ENCODE measurements at regions not wholly inside any gene's neighbourhood (a gene's known extent, or its start where the extent isn't known, plus 50 kb on each side); places are given as distances from the start of the nearest gene placed in this dataset.

- H3K4me1 ChIP-seq (ENCODE audit: insufficient read depth, low read length), result no peaks in the 10 kb centered on the region
- Mint-ChIP-seq H3K36me3 (ENCODE audit: insufficient read depth in 1 of 3, low read depth in 3 of 3) (peaks cover 0 to 23% (median 1%) of the 10 kb centered on the region in 3 experiments; a peak in 5 of 7 replicates), H3K27ac (no peak overlapping the region), H3K27me3 (ENCODE audit: low read depth) (peaks cover 8% of the 10 kb centered on the region), H3K9me3 (peaks cover 20 to 35% of the 10 kb centered on the region in 2 experiments), H3K4me3 (no peak overlapping the region), H3K4me1 (peaks cover 2 to 6% of the 10 kb centered on the region in 2 experiments; a peak in 3 of 4 replicates)
- H2AFZ ChIP-seq (ENCODE audit: low read length), result no peak overlapping the region
- no peak overlapping the region for H4K91ac ChIP-seq (ENCODE audit: insufficient read length, low read depth, low read length)
- no peaks in the 10 kb centered on the region for H3K27me3 ChIP-seq (ENCODE audit: insufficient read depth, low read length)
- H3K23me2 ChIP-seq (ENCODE audit: insufficient read length, low read depth, low read length, poor library complexity, severe bottlenecking), result no peaks in the 10 kb centered on the region
- no peak for DNase-seq
- no peak overlapping the region for H2BK120ac ChIP-seq (ENCODE audit: low read depth, low read length, poor library complexity, severe bottlenecking)
- H3K14ac ChIP-seq (ENCODE audit: insufficient read depth, low read length), result no peak overlapping the region
- H2BK5ac ChIP-seq (ENCODE audit: insufficient read length, low read length), result no peak overlapping the region
- no peak overlapping the region for H2BK12ac ChIP-seq (ENCODE audit: insufficient read length, low read depth, low read length)
- H3K4me2 ChIP-seq (ENCODE audit: insufficient read depth, insufficient read length, low read length), result no peak overlapping the region
- H3K4ac ChIP-seq (ENCODE audit: low read depth, low read length), result no peak overlapping the region
- H3K9me3 ChIP-seq (ENCODE audit: control insufficient read depth, low read depth, low read length), result no peaks in the 10 kb centered on the region
- TF ChIP-seq CTCF (conservative IDR thresholded peaks at IDR 0.05), result no peak
- no peaks in the 10 kb centered on the region for H3K79me2 ChIP-seq (ENCODE audit: insufficient read depth, low read length)
- H3K27ac ChIP-seq (ENCODE audit: insufficient read length, low read depth, low read length), result no peak overlapping the region
- no peak overlapping the region for H3K23ac ChIP-seq (ENCODE audit: insufficient read length, low read depth, low read length)
- H3K18ac ChIP-seq (ENCODE audit: insufficient read length, low read depth, low read length), result no peak overlapping the region
- no peaks in the 10 kb centered on the region for H4K20me1 ChIP-seq (ENCODE audit: control insufficient read depth, insufficient read depth, insufficient read length)
- no peak overlapping the region for H4K8ac ChIP-seq (replicated peaks; ENCODE audit: insufficient read length, low read depth, low read length)
- no peak overlapping the region for H3K56ac ChIP-seq (ENCODE audit: insufficient read length, low read depth, low read length)
- H3T11ph ChIP-seq (ENCODE audit: low read length), result no peak overlapping the region
- H4K5ac ChIP-seq (ENCODE audit: insufficient read length, low read depth, low read length), result no peak overlapping the region
- no peak overlapping the region for H2BK15ac ChIP-seq (ENCODE audit: low read depth, low read length)
- no CpG with 5 or more reads among the region's 4 CpGs for WGBS (ENCODE audit: extremely low coverage, insufficient read length, low lambda C conversion rate)
- H3K9ac ChIP-seq (ENCODE audit: extremely low read depth, insufficient read length, low read length), result no peak overlapping the region
- no peaks in the 10 kb centered on the region for H3K79me1 ChIP-seq (ENCODE audit: insufficient read depth, low read depth, low read length, poor library complexity, severe bottlenecking)
- H2AK5ac ChIP-seq (ENCODE audit: insufficient read length, low read length), result no peak overlapping the region
- H2BK20ac ChIP-seq (ENCODE audit: low read depth, low read length, poor library complexity, severe bottlenecking), result no peak overlapping the region
Measured at GRCh38 chr20:4626228-4626627, 60.0 kb upstream of the PRNP start.

Measured in H9 (cell line).